ENCODE measurements at regions not wholly inside any gene's neighbourhood (a gene's known extent, or its start where the extent isn't known, plus 50 kb on each side); places are given as distances from the start of the nearest gene placed in this dataset.

GRCh38 chr4:32393806-32394205, 1673.6 kb downstream of the PCDH7 start:
- DNase-seq (ENCODE audit: low read depth) = no peak

DNA sequence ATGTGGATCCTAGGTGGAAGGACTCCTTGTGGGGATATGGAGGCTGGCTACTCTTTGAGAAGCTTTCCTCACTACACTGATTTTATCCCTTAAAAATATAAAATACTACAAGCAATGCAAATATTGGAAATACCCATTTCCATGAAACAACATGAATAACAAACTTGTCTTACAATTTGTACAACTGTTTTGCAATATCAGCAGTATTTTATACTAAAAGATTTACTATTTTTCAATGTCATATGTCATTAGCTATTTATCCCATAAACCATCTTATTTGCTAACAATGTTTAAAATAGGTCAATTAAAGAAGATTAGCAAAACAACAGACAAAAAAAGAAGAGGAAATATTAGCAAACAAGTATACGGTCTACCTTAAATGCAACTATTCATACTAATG, 1674.1 kb downstream of the PCDH7 start:
- no peak for DNase-seq (ENCODE audit: low read depth)

DNA sequence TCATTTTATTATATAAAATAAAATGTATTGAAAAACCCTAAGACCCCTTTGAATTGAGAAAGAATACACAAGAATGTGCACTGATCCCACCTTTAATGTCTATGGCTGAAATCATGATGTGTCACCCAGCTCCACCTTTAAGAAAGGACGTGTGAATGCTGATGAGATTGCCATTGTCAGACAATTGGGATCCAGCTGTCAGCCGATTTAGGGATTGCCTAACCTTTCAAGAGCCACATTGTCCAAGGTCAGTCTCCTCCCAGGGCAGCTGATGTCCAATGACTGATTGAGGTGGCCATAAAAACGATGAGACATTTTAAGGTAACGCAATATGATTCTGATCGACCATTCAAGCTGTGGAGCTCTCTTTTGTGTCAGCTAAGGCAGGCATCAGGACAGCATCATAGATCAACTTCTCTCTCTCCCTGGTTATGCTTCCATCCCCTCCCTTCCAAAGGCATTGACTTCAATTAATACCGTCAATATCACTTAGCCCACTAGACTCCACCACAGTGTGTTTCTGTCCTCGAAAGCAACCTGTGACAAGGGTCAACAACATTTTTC, 1676.4 kb downstream of the PCDH7 start:
- no peak for DNase-seq (ENCODE audit: low read depth)

DNA sequence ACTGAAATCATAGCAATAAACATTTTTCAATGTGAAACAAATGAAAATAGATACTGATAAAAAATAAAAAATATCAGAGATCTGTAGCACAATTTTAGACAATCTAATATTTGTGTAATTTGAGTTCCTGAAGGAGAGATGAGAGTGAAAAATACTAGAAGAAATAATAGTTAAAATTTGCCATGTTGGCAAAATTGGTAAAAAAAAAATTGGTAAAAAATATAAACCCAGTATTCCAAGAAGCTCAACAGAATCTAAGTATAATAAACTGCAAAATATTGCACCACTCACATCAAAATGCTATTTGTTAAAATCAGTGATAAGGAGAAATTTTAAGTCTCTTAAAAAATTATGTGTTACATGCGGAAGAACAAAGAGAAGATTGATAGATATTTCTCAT, 1680.7 kb downstream of the PCDH7 start:
- DNase-seq (ENCODE audit: low read depth) = no peak

- DNase-seq (ENCODE audit: low read depth) = no peak
These were observed 1697.0 kb downstream of the PCDH7 start for GRCh38 chr4:32417113-32417704.

- no peak for DNase-seq (ENCODE audit: low read depth)
These were observed 1703.1 kb downstream of the PCDH7 start for GRCh38 chr4:32423267-32423666.

GRCh38 chr4:32425243-32425642, 1705.1 kb downstream of the PCDH7 start:
- DNase-seq (ENCODE audit: low read depth) = no peak

GRCh38 chr4:32427566-32427965, 1707.4 kb downstream of the PCDH7 start:
- DNase-seq (ENCODE audit: low read depth) = no peak

GRCh38 chr4:32429151-32429550, 1709.0 kb downstream of the PCDH7 start:
- DNase-seq (ENCODE audit: low read depth) = no peak

DNA sequence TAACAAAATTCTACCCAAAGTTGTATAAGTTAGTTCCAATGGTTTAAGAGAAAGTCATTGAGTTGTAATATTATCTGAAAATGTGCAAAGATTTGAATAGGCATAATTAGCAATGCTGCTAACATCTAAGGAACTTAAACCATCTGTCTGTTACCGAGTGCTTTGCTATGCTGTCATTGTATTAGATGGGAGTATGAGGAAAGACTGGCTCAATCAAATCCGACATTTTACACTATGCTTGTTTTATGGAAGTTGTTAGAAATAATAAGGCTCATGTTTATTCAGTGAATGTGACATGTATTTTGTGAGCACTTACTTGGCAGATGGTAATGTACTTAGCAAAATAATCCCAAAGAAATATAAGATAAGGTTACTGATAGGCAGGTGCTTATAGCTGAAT, 1715.1 kb downstream of the PCDH7 start:
- no peak for DNase-seq (ENCODE audit: low read depth)

- DNase-seq (ENCODE audit: low read depth) = no peak
These were observed 1716.6 kb downstream of the PCDH7 start for GRCh38 chr4:32436816-32437215.

DNA sequence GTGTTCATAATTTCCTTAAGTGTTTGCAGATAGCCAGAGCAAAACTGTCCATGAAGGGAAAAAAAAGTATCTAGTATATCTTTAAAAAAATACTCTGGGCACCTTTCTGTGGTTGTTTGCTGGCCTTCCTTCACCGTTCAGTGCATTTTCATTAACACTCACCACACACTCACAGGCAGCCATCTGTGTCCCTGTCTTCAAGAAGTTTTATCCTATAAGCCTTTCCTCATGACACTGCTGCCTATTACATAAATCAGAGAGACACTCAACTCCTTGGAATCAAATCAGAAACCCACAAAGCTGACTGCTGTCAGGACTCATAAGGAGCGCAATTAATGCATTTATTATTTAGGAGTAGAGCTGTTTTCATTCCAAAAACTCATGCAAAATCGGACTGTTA, 1720.2 kb downstream of the PCDH7 start:
- no peak for DNase-seq (ENCODE audit: low read depth)

DNA sequence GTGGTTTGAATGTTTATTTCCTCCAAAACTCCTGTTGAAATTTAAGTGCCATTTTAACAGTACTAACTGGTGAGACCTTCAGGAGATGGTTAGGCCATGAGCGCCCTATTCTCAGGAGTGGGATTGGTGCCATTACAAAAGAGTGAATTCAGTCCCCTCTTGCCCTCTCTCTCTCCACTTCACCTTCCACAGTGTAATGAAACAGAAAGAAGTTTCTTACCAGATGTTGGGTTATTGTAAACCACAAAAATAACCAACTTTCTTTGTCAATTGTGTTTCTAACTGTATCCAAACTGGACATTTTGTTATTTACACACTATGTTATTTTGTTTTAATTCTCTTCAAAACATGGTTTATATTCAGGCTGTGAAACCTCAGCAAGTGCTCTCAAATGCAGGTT, 1734.3 kb downstream of the PCDH7 start:
- no peak for DNase-seq (ENCODE audit: low read depth)

DNA sequence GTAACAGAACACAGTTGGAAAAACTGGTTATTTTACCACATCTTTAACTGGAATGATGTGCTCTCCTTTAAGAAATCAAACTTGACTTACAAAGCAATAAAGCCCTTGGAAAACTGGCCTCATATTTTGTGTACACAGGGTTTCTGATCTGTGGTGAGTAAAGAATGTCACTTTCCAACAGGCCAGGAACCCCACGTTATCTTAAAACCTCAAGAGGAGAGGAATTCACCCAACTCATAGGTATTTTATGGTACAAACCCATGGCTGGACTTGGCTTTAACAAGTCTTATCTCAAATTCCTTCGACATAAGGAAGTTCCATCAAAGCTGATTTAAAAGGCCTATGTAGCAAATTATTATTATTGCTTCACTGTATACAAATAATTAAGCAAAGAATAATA, 1735.1 kb downstream of the PCDH7 start:
- DNase-seq (ENCODE audit: low read depth) = no peak

GRCh38 chr4:32460972-32461371, 1740.8 kb downstream of the PCDH7 start:
- DNase-seq (ENCODE audit: low read depth) = no peak

DNA sequence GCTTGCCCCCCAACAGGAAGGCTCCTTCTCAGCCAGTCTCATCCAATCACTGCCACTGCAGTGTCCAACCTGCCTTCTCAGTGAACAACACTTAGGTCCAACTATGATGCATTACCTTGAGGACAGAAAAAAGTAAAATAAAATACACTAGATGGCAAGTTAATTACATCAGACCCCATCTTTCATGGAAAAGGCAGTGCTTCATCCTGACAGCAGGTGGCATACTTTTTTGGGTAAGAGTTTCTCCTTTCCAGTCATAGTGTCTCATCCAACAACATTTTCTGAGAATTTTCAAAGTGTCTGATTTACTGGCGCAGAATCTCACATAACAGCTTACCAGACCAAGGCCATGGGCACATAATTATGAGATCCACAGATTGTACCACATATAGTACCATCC, 1742.8 kb downstream of the PCDH7 start:
- no peak for DNase-seq (ENCODE audit: low read depth)

DNA sequence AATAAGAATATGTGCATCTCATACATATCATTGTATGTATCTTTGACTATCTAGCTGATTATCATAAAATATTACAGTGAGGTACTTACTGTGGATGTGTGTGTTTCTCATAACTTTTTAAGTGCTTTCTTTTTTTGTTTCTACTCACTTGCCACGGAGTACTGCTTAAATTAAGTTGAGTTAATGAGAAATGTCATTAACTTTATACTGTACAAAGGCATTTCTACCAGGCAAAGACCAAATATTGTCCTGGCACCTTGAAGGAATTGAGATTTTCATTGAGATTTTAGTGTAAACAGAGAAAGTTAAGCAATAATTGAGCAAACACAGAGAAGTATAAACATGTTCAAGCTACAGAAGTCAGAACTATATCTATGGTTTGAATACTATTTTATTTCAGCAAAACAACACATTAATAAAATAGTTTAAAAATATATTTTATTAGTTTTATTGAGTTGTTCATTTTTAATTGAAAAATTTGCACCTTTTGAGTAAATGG, 1750.0 kb downstream of the PCDH7 start:
- DNase-seq (ENCODE audit: low read depth) = no peak

DNA sequence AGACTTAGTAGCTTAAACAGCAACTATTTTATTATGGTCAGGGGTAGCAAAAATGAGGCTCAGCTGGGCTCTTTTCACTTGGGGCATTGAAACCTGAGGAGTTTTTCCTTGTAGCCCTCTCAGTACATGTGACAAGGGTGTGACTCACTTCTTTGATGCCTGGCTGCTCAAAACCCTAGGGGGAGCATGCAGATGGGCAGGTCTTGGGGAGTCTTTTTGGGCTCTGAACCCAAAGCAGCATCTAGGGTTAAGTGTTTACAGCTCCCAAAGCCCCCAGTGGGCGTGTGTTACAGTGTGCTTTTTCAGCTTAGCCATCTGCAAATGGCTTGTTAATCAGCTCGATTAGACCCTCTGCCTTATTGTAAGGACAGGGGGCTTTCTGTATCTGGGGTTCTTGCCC, 1752.7 kb downstream of the PCDH7 start:
- no peak for DNase-seq (ENCODE audit: low read depth)

GRCh38 chr4:32475710-32476109, 1755.5 kb downstream of the PCDH7 start:
- no peak for DNase-seq (ENCODE audit: low read depth)

GRCh38 chr4:32477518-32477917, 1757.3 kb downstream of the PCDH7 start:
- no peak for DNase-seq (ENCODE audit: low read depth)

DNA sequence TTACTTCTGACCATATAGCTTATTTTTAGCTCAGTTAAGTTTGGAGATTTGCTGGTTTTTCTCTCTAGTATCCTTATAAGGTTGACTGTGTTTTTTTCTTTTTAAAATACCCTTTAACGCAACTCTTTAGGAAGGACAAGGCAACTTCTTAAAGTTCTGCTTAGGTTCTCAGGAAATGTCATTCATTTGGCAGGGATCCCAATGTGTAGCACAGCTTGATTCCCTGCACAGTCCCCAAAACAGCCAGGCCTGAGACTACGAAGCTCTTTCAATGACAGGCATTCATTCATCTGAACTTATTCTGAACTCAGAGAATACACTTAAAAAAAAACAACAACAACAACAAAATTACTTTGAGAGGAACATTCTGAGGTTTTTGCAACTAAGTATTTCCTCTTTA, 1765.8 kb downstream of the PCDH7 start:
- no peak for DNase-seq (ENCODE audit: low read depth)

DNA sequence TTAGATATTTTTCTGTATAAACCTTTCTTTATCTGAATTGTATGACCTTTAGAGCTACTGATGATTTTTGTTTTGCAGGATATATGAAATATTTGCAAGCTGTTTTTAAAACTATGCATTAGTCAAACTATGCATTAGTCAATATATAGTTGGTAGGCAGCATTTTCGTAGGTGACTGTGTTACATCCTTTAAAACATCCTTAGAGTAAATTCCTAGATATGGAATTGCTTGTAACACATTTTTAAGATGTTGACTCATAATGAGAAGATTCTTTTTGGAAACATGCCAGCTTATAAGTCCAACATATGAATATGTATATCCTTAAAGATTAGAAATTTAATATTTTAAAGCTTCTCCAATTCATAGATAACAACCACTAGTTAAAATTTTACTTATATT, 1768.5 kb downstream of the PCDH7 start:
- DNase-seq (ENCODE audit: low read depth) = no peak

DNA sequence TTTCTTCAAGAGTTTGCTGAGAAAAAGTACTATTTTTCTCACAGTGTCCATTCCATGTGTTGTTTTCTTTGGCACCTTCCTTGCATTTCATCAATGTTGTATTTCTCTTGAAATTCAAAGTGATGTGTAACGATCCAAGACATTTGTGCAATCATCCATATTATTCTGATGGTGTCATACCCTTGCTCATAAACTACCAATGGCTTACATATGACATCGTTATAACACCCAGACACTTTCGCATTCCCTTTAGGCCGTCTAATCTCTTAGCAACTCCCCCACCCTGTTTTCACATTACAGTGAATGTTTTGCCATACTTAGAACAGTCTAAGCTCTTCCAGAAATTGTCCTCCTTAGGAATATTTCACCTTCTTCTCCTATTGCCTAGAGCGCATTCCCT, 1779.0 kb downstream of the PCDH7 start:
- DNase-seq (ENCODE audit: low read depth) = no peak

DNA sequence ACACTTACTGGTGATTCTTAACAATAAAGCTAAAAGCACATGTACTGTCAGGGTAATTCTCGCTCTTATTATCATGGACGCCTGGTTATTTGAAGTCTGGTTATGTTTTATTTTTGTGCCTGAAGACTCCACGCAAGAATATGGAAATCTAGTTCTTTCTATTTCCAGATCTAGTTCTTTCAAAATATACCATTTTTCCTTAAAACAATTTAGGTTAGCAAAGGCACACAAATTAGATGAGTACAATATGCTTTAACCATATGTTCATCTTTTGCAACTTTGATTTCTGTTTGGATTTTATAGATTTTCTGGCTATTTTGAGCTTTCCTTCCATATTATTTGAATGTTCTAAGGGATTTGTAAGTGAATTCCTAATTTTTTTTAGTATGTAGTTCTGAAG, 1783.1 kb downstream of the PCDH7 start:
- DNase-seq (ENCODE audit: low read depth) = no peak

Data from LHCN-M2 (cell line).